Progenitor cell of endocrine pancreas (in vitro differentiated cells): ENCODE measurements at regions not wholly inside any gene's neighbourhood (a gene's known extent, or its start where the extent isn't known, plus 50 kb on each side); places are given as distances from the start of the nearest gene placed in this dataset.

Source experiments
- DNase-seq: peaks from one replicate; pipeline ENCODE4 v3.0.0; 2021; ENCODE audit warnings: low spot score; ENCODE audit not compliant: unreplicated experiment
- H3K27ac Mint-ChIP-seq: 2 replicates; pipeline ENCODE4 v1.8.0; 2021; ENCODE audit warnings: mild to moderate bottlenecking, moderate library complexity, mixed read lengths
- H3K27me3 Mint-ChIP-seq: 2 replicates; pipeline ENCODE4 v1.8.0; 2021; ENCODE audit warnings: mixed read lengths
- H3K36me3 Mint-ChIP-seq: 2 replicates; pipeline ENCODE4 v1.8.0; 2022; ENCODE audit warnings: mixed read lengths; ENCODE audit not compliant: insufficient read depth
- H3K4me1 Mint-ChIP-seq: 2 replicates; pipeline ENCODE4 v1.8.0; 2021; ENCODE audit warnings: low read depth, mixed read lengths
- H3K4me3 Mint-ChIP-seq: 2 replicates; pipeline ENCODE4 v1.8.0; 2021; ENCODE audit warnings: low read depth, mild to moderate bottlenecking, moderate library complexity, mixed read lengths
- H3K9me3 Mint-ChIP-seq: 2 replicates; pipeline ENCODE4 v1.8.0; 2021; ENCODE audit warnings: low read depth, mixed read lengths
- CTCF ChIP-seq: fragments of 200-600 bp; sonication (generic); IDR thresholded peaks from one replicate; pipeline ENCODE4 v1.5.0; 2021; ENCODE audit warnings: antibody characterized with exemption, mild to moderate bottlenecking; ENCODE audit not compliant: unreplicated experiment

- TF ChIP-seq CTCF, result no peak
- no peak overlapping the region for H3K27ac Mint-ChIP-seq
- H3K4me3 Mint-ChIP-seq, result no peak overlapping the region
- no peaks in the 10 kb centered on the region for H3K9me3 Mint-ChIP-seq
- no peak for DNase-seq
- peaks cover 23% of the 10 kb centered on the region for H3K4me1 Mint-ChIP-seq
- no peaks in the 10 kb centered on the region for H3K36me3 Mint-ChIP-seq
- no peaks in the 10 kb centered on the region for H3K27me3 Mint-ChIP-seq
Measured at GRCh38 chr3:22118542-22118941, 367.5 kb upstream of the ZNF385D start.

GRCh38 chr3:22121068-22121701 lies 370.2 kb upstream of the ZNF385D start:
- peak overlapping the region; percentile 39 for H3K4me3 Mint-ChIP-seq
- H3K27ac Mint-ChIP-seq, result peak overlapping the region; percentile 57
- no peaks in the 10 kb centered on the region for H3K9me3 Mint-ChIP-seq
- peaks cover 23% of the 10 kb centered on the region for H3K4me1 Mint-ChIP-seq
- no peaks in the 10 kb centered on the region for H3K27me3 Mint-ChIP-seq
- no peaks in the 10 kb centered on the region for H3K36me3 Mint-ChIP-seq
- DNase-seq, result no peak
- no peak for TF ChIP-seq CTCF

DNA sequence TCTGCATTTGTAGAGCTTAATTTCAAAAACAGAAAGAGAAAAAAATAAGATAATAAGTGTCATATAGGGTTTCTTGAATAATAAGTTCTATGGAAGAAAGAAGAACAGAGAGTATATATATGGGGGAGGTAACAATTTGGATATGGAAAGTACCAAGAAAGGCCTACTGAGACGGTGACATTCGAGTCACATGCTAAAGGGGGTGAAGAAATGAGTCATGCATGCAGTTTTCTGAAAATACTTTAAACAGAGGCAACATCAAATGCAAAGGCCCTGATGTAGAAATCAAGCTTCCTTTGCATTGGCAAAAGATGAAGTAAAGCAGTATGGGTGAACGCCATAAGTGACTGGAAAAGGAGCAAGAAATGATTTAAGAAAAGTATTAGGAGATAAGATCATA lies 371.6 kb upstream of the ZNF385D start:
- TF ChIP-seq CTCF, result no peak
- Mint-ChIP-seq H3K4me1 (peaks cover 23% of the 10 kb centered on the region), H3K27ac (no peak overlapping the region), H3K4me3 (no peak overlapping the region), H3K27me3 (no peaks in the 10 kb centered on the region), H3K36me3 (no peaks in the 10 kb centered on the region), H3K9me3 (no peaks in the 10 kb centered on the region)
- DNase-seq, result no peak

GRCh38 chr3:22129101-22129500 lies 378.1 kb upstream of the ZNF385D start:
- DNase-seq, result no peak
- Mint-ChIP-seq H3K4me3 (no peak overlapping the region), H3K4me1 (no peaks in the 10 kb centered on the region), H3K27ac (no peak overlapping the region), H3K27me3 (no peaks in the 10 kb centered on the region), H3K36me3 (no peaks in the 10 kb centered on the region), H3K9me3 (no peaks in the 10 kb centered on the region)
- TF ChIP-seq CTCF, result no peak

DNA sequence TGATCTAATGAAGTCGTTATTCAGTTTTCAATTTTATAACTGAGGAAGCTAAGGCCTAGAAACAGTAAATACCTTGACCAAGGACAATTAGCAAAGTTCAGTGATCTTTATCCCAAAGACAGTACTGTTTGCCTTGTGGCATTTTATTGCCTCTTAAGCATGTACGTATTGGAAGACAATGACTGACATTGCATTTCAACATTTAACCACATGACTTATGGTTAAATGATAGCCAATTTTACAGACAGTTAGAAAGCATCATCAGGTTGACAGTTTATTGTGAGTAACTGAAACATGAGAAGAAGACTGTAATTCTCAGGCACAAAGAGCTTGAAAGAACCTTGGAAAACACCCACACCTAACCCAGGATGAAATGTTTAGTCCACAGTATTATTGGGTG lies 390.8 kb upstream of the ZNF385D start:
- H3K27ac Mint-ChIP-seq, result no peak overlapping the region
- no peaks in the 10 kb centered on the region for H3K4me1 Mint-ChIP-seq
- DNase-seq, result no peak
- peaks cover 1% of the 10 kb centered on the region for H3K9me3 Mint-ChIP-seq
- TF ChIP-seq CTCF, result no peak
- H3K27me3 Mint-ChIP-seq, result no peaks in the 10 kb centered on the region
- H3K36me3 Mint-ChIP-seq, result no peaks in the 10 kb centered on the region
- no peak overlapping the region for H3K4me3 Mint-ChIP-seq
